ENCODE measurements at regions not wholly inside any gene's neighbourhood (a gene's known extent, or its start where the extent isn't known, plus 50 kb on each side); places are given as distances from the start of the nearest gene placed in this dataset.

GRCh38 chr18:61727241-61728193 lies 165.3 kb downstream of the RNF152 start:
- FAIRE-seq: no peak

- FAIRE-seq: no peak
These were observed 168.3 kb downstream of the RNF152 start for GRCh38 chr18:61724532-61724931.

- no peak for FAIRE-seq
These were observed 170.6 kb downstream of the RNF152 start for GRCh38 chr18:61722247-61722646.

- no peak for FAIRE-seq
These were observed 172.3 kb downstream of the RNF152 start for GRCh38 chr18:61720496-61720895.

GRCh38 chr18:61719671-61720070 lies 173.1 kb downstream of the RNF152 start:
- no peak for FAIRE-seq

- no peak for FAIRE-seq
These were observed 173.9 kb downstream of the RNF152 start for GRCh38 chr18:61718944-61719343.

GRCh38 chr18:61714421-61714820 lies 178.4 kb downstream of the RNF152 start:
- no peak for FAIRE-seq

- no peak for FAIRE-seq
These were observed 179.3 kb downstream of the RNF152 start for GRCh38 chr18:61713502-61713901.

GRCh38 chr18:61710082-61710620 lies 182.7 kb downstream of the RNF152 start:
- FAIRE-seq: no peak

GRCh38 chr18:61706276-61706915 lies 186.4 kb downstream of the RNF152 start:
- no peak for FAIRE-seq

GRCh38 chr18:61703508-61703907 lies 189.3 kb downstream of the RNF152 start:
- no peak for FAIRE-seq

GRCh38 chr18:61702007-61702406 lies 190.8 kb downstream of the RNF152 start:
- FAIRE-seq: no peak

GRCh38 chr18:61699397-61700110 lies 193.3 kb downstream of the RNF152 start:
- FAIRE-seq: no peak

GRCh38 chr18:61697306-61697909 lies 195.4 kb downstream of the RNF152 start:
- FAIRE-seq: no peak

- no peak for FAIRE-seq
These were observed 198.6 kb downstream of the RNF152 start for GRCh38 chr18:61694236-61694635.

GRCh38 chr18:61690418-61691138 lies 202.2 kb downstream of the RNF152 start:
- FAIRE-seq: no peak

GRCh38 chr18:61687317-61687716 lies 205.5 kb downstream of the RNF152 start:
- FAIRE-seq: no peak

- no peak for FAIRE-seq
These were observed 209.0 kb downstream of the RNF152 start for GRCh38 chr18:61683856-61684255.

GRCh38 chr18:61681065-61681464 lies 211.7 kb downstream of the RNF152 start:
- no peak for FAIRE-seq

GRCh38 chr18:61679836-61680235 lies 213.0 kb downstream of the RNF152 start:
- FAIRE-seq: no peak

- FAIRE-seq: no peak
These were observed 215.3 kb downstream of the RNF152 start for GRCh38 chr18:61677435-61677970.
